HCT116 (cell line): ENCODE measurements at regions not wholly inside any gene's neighbourhood (a gene's known extent, or its start where the extent isn't known, plus 50 kb on each side); places are given as distances from the start of the nearest gene placed in this dataset.

Source experiments
- ATAC-seq: fragments of 200-7000 bp; cut with Tn5 transposase; 2 replicates; pipeline ENCODE4 v1.9.1; 2020; ENCODE audit warnings: mild to moderate bottlenecking, moderate library complexity
- BruUV-seq: library from RNA; stranded (reverse); fragments of 400-500 nt; replicated peaks from 2 replicates; lab custom pipeline; 2021; lab: Mats Ljungman, UMichigan
- CTCF ChIA-PET: fragments of 300-600 bp; sonication (Branson Sonifier 250); formaldehyde crosslinking; loops from one replicate; lab custom pipeline; 2021; ENCODE audit warnings: antibody characterized with exemption; lab: Charles Lee
- POLR2A ChIA-PET: fragments of 300-600, 350-600 bp; sonication (Branson Sonifier 250); formaldehyde crosslinking; loops from one replicate; lab custom pipeline; 2021; ENCODE audit warnings: antibody characterized with exemption; lab: Charles Lee
- RAD21 ChIA-PET, 2 experiments: fragments of 300-600 bp; sonication (Branson Sonifier 250); formaldehyde crosslinking; loops; one replicate each; lab custom pipeline; 2023; ENCODE audit warnings: low total read pairs in 2 of 2; ENCODE audit not compliant: uncharacterized antibody in 2 of 2, unreplicated experiment in 2 of 2, low non-redundant PET in 1 of 2; lab: Charles Lee
- DNase-seq: peaks from one replicate; pipeline ENCODE4 v3.0.0-alpha.2; 2010; ENCODE audit warnings: low read depth, low spot score
- H2AFZ ChIP-seq: fragments of 200-600 bp; shearing (Covaris generic), sonication (generic); 2 replicates; pipeline ENCODE4 v1.6.1; 2017; ENCODE audit warnings: low read depth, mixed run types, mixed read lengths, antibody characterized with exemption, low read length; ENCODE audit not compliant: poor library complexity, severe bottlenecking
- H3K27ac ChIP-seq: 2 replicates; pipeline ENCODE4 v1.5.1; 2012; ENCODE audit warnings: low read depth, low read length
- H3K27me3 ChIP-seq: fragments of 200-600 bp; sonication (generic); 2 replicates; pipeline ENCODE4 v1.6.1; 2016; ENCODE audit warnings: mixed run types, low read length, mixed read lengths; ENCODE audit not compliant: insufficient read depth
- H3K36me3 ChIP-seq, 2 experiments: fragments of 200-500 bp in 1 of 2; fragments of 200-600 bp in 1 of 2; sonication (Bioruptor generic) in 1 of 2; sonication (generic) in 1 of 2; 2 replicates each; pipeline versions ENCODE4 v1.5.1 to v1.6.1; 2014 to 2016; ENCODE audit warnings: low read length in 2 of 2, inconsistent platforms in 1 of 2, mixed read lengths in 1 of 2, mixed run types in 1 of 2; ENCODE audit not compliant: insufficient read depth in 2 of 2, control insufficient read depth in 1 of 2
- H3K4me1 ChIP-seq, 2 experiments: fragments of 200-600 bp in 1 of 2; sonication (generic) in 1 of 2; 2 replicates each; pipeline versions ENCODE4 v1.5.1 to v1.6.1; 2012 to 2017; ENCODE audit warnings: low read length in 2 of 2, inconsistent platforms in 1 of 2, mild to moderate bottlenecking in 1 of 2, mixed read lengths in 1 of 2, mixed run types in 1 of 2, moderate library complexity in 1 of 2; ENCODE audit not compliant: insufficient read depth in 2 of 2, control insufficient read depth in 1 of 2
- H3K4me2 ChIP-seq: fragments of 200-600 bp; sonication (generic); 2 replicates; pipeline ENCODE4 v1.6.1; 2017; ENCODE audit warnings: mixed run types, low read length, mixed read lengths
- H3K4me3 ChIP-seq, 2 experiments: fragments of 200-600 bp in 1 of 2; sonication (generic) in 1 of 2; replicated peaks in 1 of 2; 2 replicates each; pipeline ENCODE4 v1.5.1; 2011 to 2016; ENCODE audit warnings: low read length in 2 of 2, control low read depth in 1 of 2, low read depth in 1 of 2, mild to moderate bottlenecking in 1 of 2, mixed read lengths in 1 of 2, mixed run types in 1 of 2
- H3K79me2 ChIP-seq: fragments of 200-600 bp; sonication (generic); 2 replicates; pipeline ENCODE4 v1.6.1; 2017; ENCODE audit warnings: mild to moderate bottlenecking, mixed run types, low read length, moderate library complexity, mixed read lengths; ENCODE audit not compliant: insufficient read depth
- H3K9ac ChIP-seq: fragments of 200-600 bp; sonication (generic); 2 replicates; pipeline ENCODE4 v1.6.1; 2016; ENCODE audit warnings: low read length, mixed read lengths
- H3K9me2 ChIP-seq: fragments of 200-600 bp; sonication (generic), shearing (Covaris generic); 2 replicates; pipeline ENCODE4 v1.6.1; 2017; ENCODE audit warnings: mixed run types, mild to moderate bottlenecking, moderate library complexity; ENCODE audit not compliant: insufficient read depth
- H3K9me3 ChIP-seq, 2 experiments: fragments of 200-500 bp in 1 of 2; fragments of 200-600 bp in 1 of 2; sonication (Bioruptor generic) in 1 of 2; sonication (generic) in 1 of 2; 2 replicates each; pipeline ENCODE4 v1.6.1; 2014 to 2017; ENCODE audit warnings: low read length in 2 of 2, mixed read lengths in 2 of 2, inconsistent platforms in 1 of 2, low read depth in 1 of 2, mild to moderate bottlenecking in 1 of 2, mixed run types in 1 of 2, moderate library complexity in 1 of 2; ENCODE audit not compliant: control insufficient read depth in 1 of 2, insufficient read depth in 1 of 2
- H4K20me1 ChIP-seq: fragments of 200-600 bp; sonication (generic), shearing (Covaris generic); 2 replicates; pipeline ENCODE4 v1.6.1; 2017; ENCODE audit warnings: mixed run types, mild to moderate bottlenecking, moderate library complexity; ENCODE audit not compliant: insufficient read depth
- CEBPB ChIP-seq: IDR thresholded peaks from 2 replicates; pipeline ENCODE4 v1.6.1; 2012; ENCODE audit warnings: low read depth
- EGR1 ChIP-seq: IDR thresholded peaks from 2 replicates; pipeline ENCODE4 v1.6.1; 2012; ENCODE audit warnings: low read depth
- ELF1 ChIP-seq: IDR thresholded peaks from 2 replicates; pipeline ENCODE4 v1.6.1; 2012; ENCODE audit warnings: low read depth, borderline replicate concordance
- EZH2 ChIP-seq: fragments of 200-600 bp; sonication (generic); IDR thresholded peaks from 2 replicates; pipeline ENCODE4 v1.6.1; 2017; ENCODE audit warnings: antibody characterized with exemption, mixed run types
- POLR2A ChIP-seq: IDR thresholded peaks from 2 replicates; pipeline ENCODE4 v1.7.0; 2011; ENCODE audit warnings: borderline replicate concordance; ENCODE audit not compliant: insufficient read depth, insufficient read length; ENCODE audit errors: extremely low read depth
- SIN3A ChIP-seq: IDR thresholded peaks from 2 replicates; pipeline ENCODE4 v1.6.1; 2012; ENCODE audit warnings: low read depth
- intact Hi-C: fragments of 100-400 bp; cut with micrococcal nuclease; formaldehyde crosslinking; loops from 2 replicates; pipeline ENCODE4 v1.10.0; 2022
- TF ChIP-seq, protein P1 (sequence below): IDR thresholded peaks from 2 replicates; pipeline ENCODE4 v1.6.1; 2012; ENCODE audit warnings: low read depth
- TF ChIP-seq, protein P2 (sequence below): IDR thresholded peaks from 2 replicates; pipeline ENCODE4 v1.6.1; 2012

DNA sequence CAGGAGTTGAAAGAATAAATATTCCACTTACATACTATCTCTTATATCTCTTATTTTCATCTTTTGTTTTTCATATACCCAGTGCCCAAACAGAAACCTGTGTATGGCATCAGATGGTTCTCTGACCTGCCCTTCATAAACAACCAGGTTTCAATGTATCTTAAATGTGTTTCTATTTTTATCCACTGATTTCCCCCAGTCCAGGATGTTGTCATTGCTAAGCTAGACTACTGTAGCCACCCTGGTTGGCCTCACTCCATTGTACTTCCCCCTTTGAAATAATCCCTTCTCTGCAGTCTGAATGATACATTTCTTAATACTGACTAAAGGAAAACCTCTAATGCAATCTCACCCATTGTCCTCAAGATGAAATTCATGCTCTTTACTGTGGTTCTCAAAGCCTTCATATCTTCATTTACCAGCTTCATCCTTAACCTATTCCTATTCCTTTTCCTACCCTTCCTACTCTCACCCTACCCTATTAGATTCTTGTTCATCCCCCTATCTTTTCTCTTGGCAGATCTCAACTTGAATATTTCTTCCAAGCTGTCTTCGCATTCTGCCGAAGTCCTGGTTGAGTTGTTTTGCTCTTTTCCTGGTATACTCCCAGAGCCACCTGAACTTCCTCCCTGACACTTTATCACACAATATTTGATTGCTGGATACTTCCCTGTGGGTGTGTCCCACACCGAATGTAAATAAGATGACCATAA is 312.4 kb downstream of the FOXG1 start:
- no TSS peak for BruUV-seq
- H3K79me2 ChIP-seq, result no peaks in the 10 kb centered on the region
- no peak for DNase-seq
- no peak for ATAC-seq
- no peak overlapping the region for H3K4me2 ChIP-seq
- H3K36me3 ChIP-seq, result no peaks in the 10 kb centered on the region
- H3K9me2 ChIP-seq, result no peaks in the 10 kb centered on the region
- intact Hi-C loops, result no loop called here
- no peaks in the 10 kb centered on the region for H4K20me1 ChIP-seq
- H3K27me3 ChIP-seq, result no peaks in the 10 kb centered on the region
- RAD21 ChIA-PET, result no interaction called here
- peaks cover 9 to 46% of the 10 kb centered on the region in 2 experiments; a peak in 3 of 4 replicates for H3K9me3 ChIP-seq
- no peak overlapping the region for H3K9ac ChIP-seq
- TF ChIP-seq, protein P1, sequence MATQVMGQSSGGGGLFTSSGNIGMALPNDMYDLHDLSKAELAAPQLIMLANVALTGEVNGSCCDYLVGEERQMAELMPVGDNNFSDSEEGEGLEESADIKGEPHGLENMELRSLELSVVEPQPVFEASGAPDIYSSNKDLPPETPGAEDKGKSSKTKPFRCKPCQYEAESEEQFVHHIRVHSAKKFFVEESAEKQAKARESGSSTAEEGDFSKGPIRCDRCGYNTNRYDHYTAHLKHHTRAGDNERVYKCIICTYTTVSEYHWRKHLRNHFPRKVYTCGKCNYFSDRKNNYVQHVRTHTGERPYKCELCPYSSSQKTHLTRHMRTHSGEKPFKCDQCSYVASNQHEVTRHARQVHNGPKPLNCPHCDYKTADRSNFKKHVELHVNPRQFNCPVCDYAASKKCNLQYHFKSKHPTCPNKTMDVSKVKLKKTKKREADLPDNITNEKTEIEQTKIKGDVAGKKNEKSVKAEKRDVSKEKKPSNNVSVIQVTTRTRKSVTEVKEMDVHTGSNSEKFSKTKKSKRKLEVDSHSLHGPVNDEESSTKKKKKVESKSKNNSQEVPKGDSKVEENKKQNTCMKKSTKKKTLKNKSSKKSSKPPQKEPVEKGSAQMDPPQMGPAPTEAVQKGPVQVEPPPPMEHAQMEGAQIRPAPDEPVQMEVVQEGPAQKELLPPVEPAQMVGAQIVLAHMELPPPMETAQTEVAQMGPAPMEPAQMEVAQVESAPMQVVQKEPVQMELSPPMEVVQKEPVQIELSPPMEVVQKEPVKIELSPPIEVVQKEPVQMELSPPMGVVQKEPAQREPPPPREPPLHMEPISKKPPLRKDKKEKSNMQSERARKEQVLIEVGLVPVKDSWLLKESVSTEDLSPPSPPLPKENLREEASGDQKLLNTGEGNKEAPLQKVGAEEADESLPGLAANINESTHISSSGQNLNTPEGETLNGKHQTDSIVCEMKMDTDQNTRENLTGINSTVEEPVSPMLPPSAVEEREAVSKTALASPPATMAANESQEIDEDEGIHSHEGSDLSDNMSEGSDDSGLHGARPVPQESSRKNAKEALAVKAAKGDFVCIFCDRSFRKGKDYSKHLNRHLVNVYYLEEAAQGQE, result no peak
- no peak for TF ChIP-seq EGR1
- no peak for TF ChIP-seq CEBPB
- no peak for TF ChIP-seq ELF1
- no peak for TF ChIP-seq EZH2
- TF ChIP-seq SIN3A, result no peak
- TF ChIP-seq, protein P2, sequence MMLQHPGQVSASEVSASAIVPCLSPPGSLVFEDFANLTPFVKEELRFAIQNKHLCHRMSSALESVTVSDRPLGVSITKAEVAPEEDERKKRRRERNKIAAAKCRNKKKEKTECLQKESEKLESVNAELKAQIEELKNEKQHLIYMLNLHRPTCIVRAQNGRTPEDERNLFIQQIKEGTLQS, result no peak
- TF ChIP-seq POLR2A, result no peak
- POLR2A ChIA-PET, result no interaction called here
- CTCF ChIA-PET, result no interaction called here
- H3K4me3 ChIP-seq, result no peak overlapping the region
- H3K4me1 ChIP-seq, result no peaks in the 10 kb centered on the region
- no peak overlapping the region for H3K27ac ChIP-seq
- H2AFZ ChIP-seq, result no peak overlapping the region
